ENCODE measurements at regions not wholly inside any gene's neighbourhood (a gene's known extent, or its start where the extent isn't known, plus 50 kb on each side); places are given as distances from the start of the nearest gene placed in this dataset.

GRCh38 chr14:41295734-41296133, 310.9 kb upstream of the LRFN5 start:
- Mint-ChIP-seq H3K36me3 (ENCODE audit: unreplicated experiment) (no peaks in the 10 kb centered on the region), H3K4me1 (ENCODE audit: low read depth, unreplicated experiment) (no peaks in the 10 kb centered on the region), H3K9me3 (ENCODE audit: unreplicated experiment) (no peaks in the 10 kb centered on the region), H3K27ac (ENCODE audit: unreplicated experiment) (no peak overlapping the region), H3K4me3 (ENCODE audit: unreplicated experiment) (no peak overlapping the region), H3K27me3 (ENCODE audit: unreplicated experiment) (no peaks in the 10 kb centered on the region)
- DNase-seq: no peak
- TF ChIP-seq CTCF (IDR thresholded peaks at IDR 0.05; ENCODE audit: partially characterized antibody, unreplicated experiment): no peak

GRCh38 chr14:41289025-41289424, 317.7 kb upstream of the LRFN5 start:
- peaks cover 5% of the 10 kb centered on the region for H3K4me1 Mint-ChIP-seq (ENCODE audit: low read depth, unreplicated experiment)
- no peak for DNase-seq
- H3K9me3 Mint-ChIP-seq (ENCODE audit: unreplicated experiment): no peaks in the 10 kb centered on the region
- H3K27me3 Mint-ChIP-seq (ENCODE audit: unreplicated experiment): no peaks in the 10 kb centered on the region
- no peak for TF ChIP-seq CTCF (IDR thresholded peaks at IDR 0.05; ENCODE audit: partially characterized antibody, unreplicated experiment)
- no peaks in the 10 kb centered on the region for H3K36me3 Mint-ChIP-seq (ENCODE audit: unreplicated experiment)
- H3K27ac Mint-ChIP-seq (ENCODE audit: unreplicated experiment): no peak overlapping the region
- H3K4me3 Mint-ChIP-seq (ENCODE audit: unreplicated experiment): no peak overlapping the region

- no peaks in the 10 kb centered on the region for H3K27me3 Mint-ChIP-seq (ENCODE audit: unreplicated experiment)
- H3K9me3 Mint-ChIP-seq (ENCODE audit: unreplicated experiment): no peaks in the 10 kb centered on the region
- H3K4me1 Mint-ChIP-seq (ENCODE audit: low read depth, unreplicated experiment): peaks cover 7% of the 10 kb centered on the region
- no peak for DNase-seq
- TF ChIP-seq CTCF (IDR thresholded peaks at IDR 0.05; ENCODE audit: partially characterized antibody, unreplicated experiment): no peak
- H3K4me3 Mint-ChIP-seq (ENCODE audit: unreplicated experiment): no peak overlapping the region
- peak overlapping the region; percentile 83 for H3K27ac Mint-ChIP-seq (ENCODE audit: unreplicated experiment)
- no peaks in the 10 kb centered on the region for H3K36me3 Mint-ChIP-seq (ENCODE audit: unreplicated experiment)
Measured at GRCh38 chr14:41285186-41285748, 321.4 kb upstream of the LRFN5 start.

- H3K4me3 Mint-ChIP-seq (ENCODE audit: unreplicated experiment): no peak overlapping the region
Measured at GRCh38 chr14:41280745-41281144, 325.9 kb upstream of the LRFN5 start.

More at GRCh38 chr14:41280745-41281144, 325.9 kb upstream of the LRFN5 start:
- Mint-ChIP-seq H3K36me3 (ENCODE audit: unreplicated experiment) (no peaks in the 10 kb centered on the region), H3K27ac (ENCODE audit: unreplicated experiment) (no peak overlapping the region), H3K27me3 (ENCODE audit: unreplicated experiment) (no peaks in the 10 kb centered on the region), H3K9me3 (ENCODE audit: unreplicated experiment) (peaks cover 4% of the 10 kb centered on the region), H3K4me1 (ENCODE audit: low read depth, unreplicated experiment) (peaks cover 10% of the 10 kb centered on the region)
- TF ChIP-seq CTCF (IDR thresholded peaks at IDR 0.05; ENCODE audit: partially characterized antibody, unreplicated experiment): peak; percentile 58
- no peak for DNase-seq

Data from glutamatergic neuron (in vitro differentiated cells).